ENCODE measurements at regions not wholly inside any gene's neighbourhood (a gene's known extent, or its start where the extent isn't known, plus 50 kb on each side); places are given as distances from the start of the nearest gene placed in this dataset.

DNA sequence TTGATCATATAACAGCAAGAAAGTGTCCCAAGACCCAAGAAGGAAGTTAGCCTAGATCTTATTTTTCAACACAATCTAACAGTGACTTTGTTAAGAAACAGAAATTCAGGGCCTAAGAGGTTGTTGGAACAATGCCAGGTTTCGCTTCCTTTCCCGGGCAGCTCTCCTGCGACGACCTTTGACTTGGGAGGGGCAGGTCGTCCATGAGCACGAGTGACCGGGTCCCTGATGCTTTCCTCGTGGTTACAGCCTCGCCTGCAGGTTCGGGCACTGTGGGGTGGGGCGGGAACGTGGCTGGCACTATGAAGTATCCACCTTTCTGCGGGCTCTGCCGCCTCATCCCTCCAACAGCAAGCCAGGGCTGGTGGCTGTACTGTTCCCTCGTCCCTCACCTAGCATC lies 90.1 kb upstream of the RGMA start (continued):
- TF ChIP-seq, protein P1, sequence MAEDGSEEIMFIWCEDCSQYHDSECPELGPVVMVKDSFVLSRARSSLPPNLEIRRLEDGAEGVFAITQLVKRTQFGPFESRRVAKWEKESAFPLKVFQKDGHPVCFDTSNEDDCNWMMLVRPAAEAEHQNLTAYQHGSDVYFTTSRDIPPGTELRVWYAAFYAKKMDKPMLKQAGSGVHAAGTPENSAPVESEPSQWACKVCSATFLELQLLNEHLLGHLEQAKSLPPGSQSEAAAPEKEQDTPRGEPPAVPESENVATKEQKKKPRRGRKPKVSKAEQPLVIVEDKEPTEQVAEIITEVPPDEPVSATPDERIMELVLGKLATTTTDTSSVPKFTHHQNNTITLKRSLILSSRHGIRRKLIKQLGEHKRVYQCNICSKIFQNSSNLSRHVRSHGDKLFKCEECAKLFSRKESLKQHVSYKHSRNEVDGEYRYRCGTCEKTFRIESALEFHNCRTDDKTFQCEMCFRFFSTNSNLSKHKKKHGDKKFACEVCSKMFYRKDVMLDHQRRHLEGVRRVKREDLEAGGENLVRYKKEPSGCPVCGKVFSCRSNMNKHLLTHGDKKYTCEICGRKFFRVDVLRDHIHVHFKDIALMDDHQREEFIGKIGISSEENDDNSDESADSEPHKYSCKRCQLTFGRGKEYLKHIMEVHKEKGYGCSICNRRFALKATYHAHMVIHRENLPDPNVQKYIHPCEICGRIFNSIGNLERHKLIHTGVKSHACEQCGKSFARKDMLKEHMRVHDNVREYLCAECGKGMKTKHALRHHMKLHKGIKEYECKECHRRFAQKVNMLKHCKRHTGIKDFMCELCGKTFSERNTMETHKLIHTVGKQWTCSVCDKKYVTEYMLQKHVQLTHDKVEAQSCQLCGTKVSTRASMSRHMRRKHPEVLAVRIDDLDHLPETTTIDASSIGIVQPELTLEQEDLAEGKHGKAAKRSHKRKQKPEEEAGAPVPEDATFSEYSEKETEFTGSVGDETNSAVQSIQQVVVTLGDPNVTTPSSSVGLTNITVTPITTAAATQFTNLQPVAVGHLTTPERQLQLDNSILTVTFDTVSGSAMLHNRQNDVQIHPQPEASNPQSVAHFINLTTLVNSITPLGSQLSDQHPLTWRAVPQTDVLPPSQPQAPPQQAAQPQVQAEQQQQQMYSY (CRISPR knock-in tag; IDR thresholded peaks at IDR 0.05), result no peak

DNA sequence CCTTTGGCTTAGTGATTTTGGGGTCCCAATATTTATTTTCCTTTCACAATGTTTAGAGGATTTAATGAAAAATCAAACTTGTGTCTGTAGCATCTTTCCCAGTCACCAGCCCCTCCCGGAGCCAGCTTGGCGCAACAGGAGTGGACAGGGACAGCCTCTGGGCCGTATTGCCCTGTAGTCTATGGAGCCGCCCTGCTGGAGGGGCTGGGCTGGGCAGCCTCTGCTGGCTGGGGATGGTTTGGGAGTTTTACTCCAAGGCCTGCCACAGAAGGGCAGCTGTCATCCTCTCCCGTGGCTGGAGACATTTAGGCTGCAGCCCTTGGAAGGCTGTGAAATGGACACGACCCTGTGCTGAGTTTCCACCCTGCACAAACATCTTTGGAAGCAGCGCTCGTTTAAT lies 89.4 kb upstream of the RGMA start:
- POLR2A ChIA-PET, result no interaction called here
- H3K36me3 Mint-ChIP-seq, result peaks cover 8% of the 10 kb centered on the region; the same call in 1 of the 2 replicates
- DNase-seq (ENCODE audit: low spot score) (peak; percentile 18), ATAC-seq (no peak)
- H3K9me3 Mint-ChIP-seq, result peaks cover 10% of the 10 kb centered on the region
- peaks cover 15% of the 10 kb centered on the region for H3K27me3 Mint-ChIP-seq (ENCODE audit: low read depth)
- TF ChIP-seq, protein P2, sequence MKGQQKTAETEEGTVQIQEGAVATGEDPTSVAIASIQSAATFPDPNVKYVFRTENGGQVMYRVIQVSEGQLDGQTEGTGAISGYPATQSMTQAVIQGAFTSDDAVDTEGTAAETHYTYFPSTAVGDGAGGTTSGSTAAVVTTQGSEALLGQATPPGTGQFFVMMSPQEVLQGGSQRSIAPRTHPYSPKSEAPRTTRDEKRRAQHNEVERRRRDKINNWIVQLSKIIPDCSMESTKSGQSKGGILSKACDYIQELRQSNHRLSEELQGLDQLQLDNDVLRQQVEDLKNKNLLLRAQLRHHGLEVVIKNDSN (CRISPR knock-in tag; IDR thresholded peaks at IDR 0.05), result no peak
- TF ChIP-seq, protein P3, sequence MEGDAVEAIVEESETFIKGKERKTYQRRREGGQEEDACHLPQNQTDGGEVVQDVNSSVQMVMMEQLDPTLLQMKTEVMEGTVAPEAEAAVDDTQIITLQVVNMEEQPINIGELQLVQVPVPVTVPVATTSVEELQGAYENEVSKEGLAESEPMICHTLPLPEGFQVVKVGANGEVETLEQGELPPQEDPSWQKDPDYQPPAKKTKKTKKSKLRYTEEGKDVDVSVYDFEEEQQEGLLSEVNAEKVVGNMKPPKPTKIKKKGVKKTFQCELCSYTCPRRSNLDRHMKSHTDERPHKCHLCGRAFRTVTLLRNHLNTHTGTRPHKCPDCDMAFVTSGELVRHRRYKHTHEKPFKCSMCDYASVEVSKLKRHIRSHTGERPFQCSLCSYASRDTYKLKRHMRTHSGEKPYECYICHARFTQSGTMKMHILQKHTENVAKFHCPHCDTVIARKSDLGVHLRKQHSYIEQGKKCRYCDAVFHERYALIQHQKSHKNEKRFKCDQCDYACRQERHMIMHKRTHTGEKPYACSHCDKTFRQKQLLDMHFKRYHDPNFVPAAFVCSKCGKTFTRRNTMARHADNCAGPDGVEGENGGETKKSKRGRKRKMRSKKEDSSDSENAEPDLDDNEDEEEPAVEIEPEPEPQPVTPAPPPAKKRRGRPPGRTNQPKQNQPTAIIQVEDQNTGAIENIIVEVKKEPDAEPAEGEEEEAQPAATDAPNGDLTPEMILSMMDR (IDR thresholded peaks at IDR 0.05), result peak; percentile 45; the same call in 1 of the 2 replicates
- TF ChIP-seq, protein P4, sequence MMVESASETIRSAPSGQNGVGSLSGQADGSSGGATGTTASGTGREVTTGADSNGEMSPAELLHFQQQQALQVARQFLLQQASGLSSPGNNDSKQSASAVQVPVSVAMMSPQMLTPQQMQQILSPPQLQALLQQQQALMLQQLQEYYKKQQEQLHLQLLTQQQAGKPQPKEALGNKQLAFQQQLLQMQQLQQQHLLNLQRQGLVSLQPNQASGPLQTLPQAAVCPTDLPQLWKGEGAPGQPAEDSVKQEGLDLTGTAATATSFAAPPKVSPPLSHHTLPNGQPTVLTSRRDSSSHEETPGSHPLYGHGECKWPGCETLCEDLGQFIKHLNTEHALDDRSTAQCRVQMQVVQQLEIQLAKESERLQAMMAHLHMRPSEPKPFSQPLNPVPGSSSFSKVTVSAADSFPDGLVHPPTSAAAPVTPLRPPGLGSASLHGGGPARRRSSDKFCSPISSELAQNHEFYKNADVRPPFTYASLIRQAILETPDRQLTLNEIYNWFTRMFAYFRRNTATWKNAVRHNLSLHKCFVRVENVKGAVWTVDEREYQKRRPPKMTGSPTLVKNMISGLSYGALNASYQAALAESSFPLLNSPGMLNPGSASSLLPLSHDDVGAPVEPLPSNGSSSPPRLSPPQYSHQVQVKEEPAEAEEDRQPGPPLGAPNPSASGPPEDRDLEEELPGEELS (CRISPR knock-in tag; IDR thresholded peaks at IDR 0.05), result no peak
- H3K4me3 Mint-ChIP-seq, result no peak overlapping the region
- H3K4me1 Mint-ChIP-seq, result peaks cover 45% of the 10 kb centered on the region
- CTCF ChIA-PET, result interaction anchor here (2.8 kb wide), 1 partner anchor 90 kb away, joined by 24 read pairs; no protein-coding TSS in a partner anchor
- H3K27ac Mint-ChIP-seq, result no peak overlapping the region

DNA sequence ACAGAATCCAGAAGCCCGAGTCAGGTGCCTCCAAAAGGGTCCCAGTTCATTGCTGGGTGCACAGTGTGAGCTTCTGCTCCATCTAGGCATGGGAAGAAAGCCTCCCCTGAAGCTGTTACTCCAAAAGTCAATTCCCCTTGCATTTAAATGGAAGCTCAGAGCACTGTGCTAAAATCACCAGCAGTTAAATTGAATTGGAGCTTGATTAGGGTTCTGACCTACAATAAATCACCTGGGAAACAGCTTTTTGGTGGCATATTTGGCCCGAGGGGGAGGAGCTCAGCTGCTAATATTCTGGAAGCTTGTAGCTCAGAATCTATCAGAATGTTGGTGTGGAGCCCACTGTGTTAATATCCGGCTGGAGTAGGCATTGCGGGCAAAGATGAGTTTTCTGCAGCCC lies 87.1 kb upstream of the RGMA start:
- Mint-ChIP-seq H3K4me1 (peaks cover 29% of the 10 kb centered on the region), H3K4me3 (no peak overlapping the region), H3K36me3 (peaks cover 14% of the 10 kb centered on the region), H3K27ac (no peak overlapping the region), H3K9me3 (peaks cover 17% of the 10 kb centered on the region), H3K27me3 (ENCODE audit: low read depth) (peaks cover 18% of the 10 kb centered on the region)
- ATAC-seq (no peak), DNase-seq (ENCODE audit: low spot score) (no peak)
- no peak for TF ChIP-seq IRF2 (CRISPR knock-in tag; IDR thresholded peaks at IDR 0.05; ENCODE audit: borderline replicate concordance, low read depth)
- TF ChIP-seq MXD4 (CRISPR knock-in tag; IDR thresholded peaks at IDR 0.05; ENCODE audit: borderline replicate concordance), result no peak
- TF ChIP-seq, protein P5, sequence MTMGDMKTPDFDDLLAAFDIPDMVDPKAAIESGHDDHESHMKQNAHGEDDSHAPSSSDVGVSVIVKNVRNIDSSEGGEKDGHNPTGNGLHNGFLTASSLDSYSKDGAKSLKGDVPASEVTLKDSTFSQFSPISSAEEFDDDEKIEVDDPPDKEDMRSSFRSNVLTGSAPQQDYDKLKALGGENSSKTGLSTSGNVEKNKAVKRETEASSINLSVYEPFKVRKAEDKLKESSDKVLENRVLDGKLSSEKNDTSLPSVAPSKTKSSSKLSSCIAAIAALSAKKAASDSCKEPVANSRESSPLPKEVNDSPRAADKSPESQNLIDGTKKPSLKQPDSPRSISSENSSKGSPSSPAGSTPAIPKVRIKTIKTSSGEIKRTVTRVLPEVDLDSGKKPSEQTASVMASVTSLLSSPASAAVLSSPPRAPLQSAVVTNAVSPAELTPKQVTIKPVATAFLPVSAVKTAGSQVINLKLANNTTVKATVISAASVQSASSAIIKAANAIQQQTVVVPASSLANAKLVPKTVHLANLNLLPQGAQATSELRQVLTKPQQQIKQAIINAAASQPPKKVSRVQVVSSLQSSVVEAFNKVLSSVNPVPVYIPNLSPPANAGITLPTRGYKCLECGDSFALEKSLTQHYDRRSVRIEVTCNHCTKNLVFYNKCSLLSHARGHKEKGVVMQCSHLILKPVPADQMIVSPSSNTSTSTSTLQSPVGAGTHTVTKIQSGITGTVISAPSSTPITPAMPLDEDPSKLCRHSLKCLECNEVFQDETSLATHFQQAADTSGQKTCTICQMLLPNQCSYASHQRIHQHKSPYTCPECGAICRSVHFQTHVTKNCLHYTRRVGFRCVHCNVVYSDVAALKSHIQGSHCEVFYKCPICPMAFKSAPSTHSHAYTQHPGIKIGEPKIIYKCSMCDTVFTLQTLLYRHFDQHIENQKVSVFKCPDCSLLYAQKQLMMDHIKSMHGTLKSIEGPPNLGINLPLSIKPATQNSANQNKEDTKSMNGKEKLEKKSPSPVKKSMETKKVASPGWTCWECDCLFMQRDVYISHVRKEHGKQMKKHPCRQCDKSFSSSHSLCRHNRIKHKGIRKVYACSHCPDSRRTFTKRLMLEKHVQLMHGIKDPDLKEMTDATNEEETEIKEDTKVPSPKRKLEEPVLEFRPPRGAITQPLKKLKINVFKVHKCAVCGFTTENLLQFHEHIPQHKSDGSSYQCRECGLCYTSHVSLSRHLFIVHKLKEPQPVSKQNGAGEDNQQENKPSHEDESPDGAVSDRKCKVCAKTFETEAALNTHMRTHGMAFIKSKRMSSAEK (CRISPR knock-in tag; IDR thresholded peaks at IDR 0.05; ENCODE audit: borderline replicate concordance), result no peak
- no peak for TF ChIP-seq JUN (CRISPR knock-in tag; IDR thresholded peaks at IDR 0.05)
- TF ChIP-seq ZNF423 (CRISPR knock-in tag; IDR thresholded peaks at IDR 0.05), result no peak
- TF ChIP-seq, protein P1 (CRISPR knock-in tag; IDR thresholded peaks at IDR 0.05), result no peak
- TF ChIP-seq GRHL2 (CRISPR knock-in tag; IDR thresholded peaks at IDR 0.05; ENCODE audit: insufficient replicate concordance, severe bottlenecking), result no peak
- CTCF ChIA-PET, result no interaction called here
- POLR2A ChIA-PET, result no interaction called here
